HFF-Myc (cell line): ENCODE measurements at regions not wholly inside any gene's neighbourhood (a gene's known extent, or its start where the extent isn't known, plus 50 kb on each side); places are given as distances from the start of the nearest gene placed in this dataset.

Experiments used
- DNase-seq: peaks from one replicate; pipeline ENCODE4 v3.0.0-alpha.2; 2011; ENCODE audit warnings: low read depth; ENCODE audit errors: extremely low read depth
- H3K4me3 ChIP-seq: replicated peaks from 2 replicates; pipeline ENCODE4 v1.5.1; 2011; ENCODE audit warnings: low read depth, mild to moderate bottlenecking, control low read depth, low read length
- TF ChIP-seq, protein P1 (sequence below): IDR thresholded peaks from 2 replicates; pipeline ENCODE4 v1.5.1; 2012; ENCODE audit warnings: mild to moderate bottlenecking, low read depth, low read length, control low read depth; ENCODE audit errors: missing control alignments

DNA sequence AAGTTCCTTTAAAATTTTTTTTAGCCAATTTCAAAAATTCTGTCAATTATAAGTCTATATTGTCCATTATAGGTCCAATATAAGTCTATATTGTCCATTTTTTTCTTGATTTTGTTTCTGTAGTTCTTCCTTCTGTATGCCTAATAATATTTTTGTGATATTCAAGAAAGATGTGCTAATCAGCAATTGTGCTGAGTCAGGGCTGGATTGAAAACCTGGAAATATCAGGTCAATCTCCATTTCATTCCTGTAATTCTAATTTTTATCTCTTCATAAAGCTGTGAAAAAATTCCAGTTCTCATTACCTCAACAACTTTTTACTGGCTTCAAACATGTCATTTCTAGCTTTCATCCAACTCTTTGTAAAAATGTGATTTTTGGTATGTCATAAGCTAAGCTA lies 353.7 kb downstream of the SLITRK6 start:
- TF ChIP-seq, protein P1, sequence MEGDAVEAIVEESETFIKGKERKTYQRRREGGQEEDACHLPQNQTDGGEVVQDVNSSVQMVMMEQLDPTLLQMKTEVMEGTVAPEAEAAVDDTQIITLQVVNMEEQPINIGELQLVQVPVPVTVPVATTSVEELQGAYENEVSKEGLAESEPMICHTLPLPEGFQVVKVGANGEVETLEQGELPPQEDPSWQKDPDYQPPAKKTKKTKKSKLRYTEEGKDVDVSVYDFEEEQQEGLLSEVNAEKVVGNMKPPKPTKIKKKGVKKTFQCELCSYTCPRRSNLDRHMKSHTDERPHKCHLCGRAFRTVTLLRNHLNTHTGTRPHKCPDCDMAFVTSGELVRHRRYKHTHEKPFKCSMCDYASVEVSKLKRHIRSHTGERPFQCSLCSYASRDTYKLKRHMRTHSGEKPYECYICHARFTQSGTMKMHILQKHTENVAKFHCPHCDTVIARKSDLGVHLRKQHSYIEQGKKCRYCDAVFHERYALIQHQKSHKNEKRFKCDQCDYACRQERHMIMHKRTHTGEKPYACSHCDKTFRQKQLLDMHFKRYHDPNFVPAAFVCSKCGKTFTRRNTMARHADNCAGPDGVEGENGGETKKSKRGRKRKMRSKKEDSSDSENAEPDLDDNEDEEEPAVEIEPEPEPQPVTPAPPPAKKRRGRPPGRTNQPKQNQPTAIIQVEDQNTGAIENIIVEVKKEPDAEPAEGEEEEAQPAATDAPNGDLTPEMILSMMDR = no peak
- H3K4me3 ChIP-seq = no peak overlapping the region
- no peak for DNase-seq

DNA sequence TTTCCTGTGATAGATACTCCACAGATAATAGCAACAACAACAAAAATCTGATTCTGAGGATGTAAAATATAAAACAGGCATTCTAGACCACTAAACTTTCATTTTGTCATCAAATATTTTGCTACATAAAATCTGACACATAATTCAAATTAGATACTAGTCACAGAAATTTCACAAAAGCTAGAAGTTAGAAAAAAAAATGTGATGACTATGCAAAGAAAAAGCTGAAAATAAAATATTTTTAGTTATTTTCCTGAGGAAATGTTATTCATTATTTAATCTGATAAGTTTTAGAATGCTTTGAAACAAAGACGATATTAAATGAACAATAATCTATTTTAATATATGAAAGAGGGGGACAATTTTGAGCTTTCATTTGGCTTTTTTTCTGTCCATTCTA lies 357.2 kb downstream of the SLITRK6 start:
- no peak for DNase-seq
- TF ChIP-seq, protein P1 = no peak
- H3K4me3 ChIP-seq = no peak overlapping the region

DNA sequence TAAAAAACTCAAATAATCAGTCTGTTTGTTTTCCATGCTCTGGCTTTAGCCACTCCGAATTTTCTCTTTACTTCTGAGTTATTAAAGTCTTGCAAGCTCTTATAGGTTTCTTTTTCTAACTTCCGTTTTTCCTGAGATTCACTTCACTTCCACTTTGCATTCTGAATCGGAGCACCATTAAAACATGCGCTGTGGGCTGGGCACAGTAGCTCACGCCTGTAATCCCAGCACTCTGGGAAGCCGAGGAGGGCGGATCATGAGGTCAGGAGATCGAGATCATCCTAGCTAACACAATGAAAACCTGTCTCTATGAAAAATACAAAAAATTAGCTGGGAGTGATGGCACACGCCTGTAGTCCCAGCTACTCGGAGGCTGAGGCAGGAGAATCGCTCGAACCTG lies 357.9 kb downstream of the SLITRK6 start:
- TF ChIP-seq, protein P1 = no peak
- DNase-seq = no peak
- H3K4me3 ChIP-seq = no peak overlapping the region

DNA sequence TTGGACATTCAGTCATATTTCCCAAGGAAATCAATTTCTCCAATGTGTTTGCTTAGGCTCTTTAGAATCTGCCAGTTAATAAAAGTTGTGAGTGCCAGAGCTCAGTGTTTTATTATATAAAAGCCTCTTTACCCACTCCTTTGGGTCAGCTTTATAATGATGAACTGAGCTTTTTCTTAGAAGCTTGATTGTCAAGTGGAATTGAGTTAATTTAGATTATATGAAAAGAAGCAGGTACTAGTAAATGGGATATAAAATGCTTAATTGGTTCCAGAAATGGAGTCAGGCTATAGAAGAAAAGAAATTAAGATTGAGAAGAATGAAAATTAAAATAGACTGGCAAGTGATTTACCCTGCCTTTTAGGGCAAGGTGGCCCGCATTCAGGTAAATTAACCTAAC lies 363.2 kb downstream of the SLITRK6 start:
- no peak for DNase-seq
- no peak overlapping the region for H3K4me3 ChIP-seq
- TF ChIP-seq, protein P1 = no peak

DNA sequence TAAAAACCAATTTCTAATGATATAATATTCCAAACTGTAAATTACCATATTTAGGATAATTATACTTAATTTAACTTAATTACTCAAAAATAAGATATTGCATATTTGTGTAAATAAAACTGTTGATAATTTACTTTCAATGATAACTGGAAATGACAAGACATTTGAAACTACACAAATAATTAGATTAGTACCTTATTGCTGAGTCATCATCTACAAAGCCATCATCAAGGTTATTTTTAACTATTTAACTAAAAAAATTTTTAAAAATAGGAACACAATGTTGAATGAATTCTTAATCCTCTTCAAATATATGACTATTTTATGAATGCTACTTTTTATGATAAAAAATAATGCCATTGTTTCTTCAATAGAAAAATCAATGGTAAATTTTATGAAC lies 364.3 kb downstream of the SLITRK6 start:
- no peak for DNase-seq
- no peak overlapping the region for H3K4me3 ChIP-seq
- TF ChIP-seq, protein P1 = no peak

DNA sequence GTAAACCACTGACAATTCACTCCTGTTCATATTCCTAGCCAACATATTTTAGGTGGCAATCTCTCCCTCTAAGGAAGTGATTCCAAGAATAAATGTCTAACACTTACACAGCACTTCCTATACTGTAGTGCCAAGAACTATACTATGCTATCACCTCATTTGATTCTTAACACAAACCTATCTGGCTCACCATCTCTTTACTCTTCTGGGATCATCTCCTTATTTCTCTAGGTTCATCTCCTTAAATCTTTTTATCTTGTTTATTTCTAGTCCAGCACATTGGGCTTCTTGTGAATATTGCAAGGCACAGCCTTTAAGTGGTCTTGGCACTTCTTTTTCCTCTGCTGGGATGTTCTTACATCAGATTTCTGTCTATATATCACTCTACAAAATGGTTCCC lies 366.3 kb downstream of the SLITRK6 start:
- TF ChIP-seq, protein P1 = no peak
- DNase-seq = no peak
- H3K4me3 ChIP-seq = no peak overlapping the region

DNA sequence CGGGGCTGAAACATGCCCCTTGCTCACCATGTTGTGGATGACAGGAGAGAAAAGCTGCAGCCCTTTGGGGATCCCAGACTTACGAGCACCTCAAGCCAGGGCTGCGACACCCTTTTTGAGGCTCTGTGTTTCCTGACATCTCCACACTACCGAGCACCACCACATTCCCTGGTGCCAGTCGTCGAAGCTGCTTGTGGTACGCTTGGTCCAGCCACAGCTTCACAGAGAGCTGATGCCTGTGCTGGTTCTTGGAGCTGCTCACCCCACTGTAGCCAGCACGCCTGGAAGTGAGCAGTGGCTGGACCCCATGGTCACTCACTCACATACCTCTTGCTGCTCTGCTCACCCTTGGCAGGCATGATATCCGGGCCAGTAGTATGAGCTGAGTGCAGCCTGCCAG lies 367.5 kb downstream of the SLITRK6 start:
- H3K4me3 ChIP-seq = no peak overlapping the region
- no peak for DNase-seq
- TF ChIP-seq, protein P1 = no peak
